WTC11 (cell line): ENCODE measurements at regions not wholly inside any gene's neighbourhood (a gene's known extent, or its start where the extent isn't known, plus 50 kb on each side); places are given as distances from the start of the nearest gene placed in this dataset.

Experiments used
- ATAC-seq: fragments of 200-7000 bp; cut with Tn5 transposase; 2 replicates; pipeline ENCODE4 v1.10.0; 2021; ENCODE audit warnings: mild to moderate bottlenecking, moderate library complexity
- CTCF ChIA-PET: fragments of 300-600 bp; sonication (Branson Sonifier 250); formaldehyde crosslinking; loops from one replicate; lab custom pipeline; 2021; ENCODE audit warnings: antibody characterized with exemption; lab: Charles Lee
- POLR2A ChIA-PET: fragments of 350-600 bp; sonication (Branson Sonifier 250); formaldehyde crosslinking; loops from one replicate; lab custom pipeline; 2021; ENCODE audit warnings: antibody characterized with exemption; lab: Charles Lee
- DNase-seq: peaks from one replicate; pipeline ENCODE4 v3.0.0; 2021; ENCODE audit warnings: low spot score
- H3K27ac Mint-ChIP-seq: 2 replicates; pipeline ENCODE4 v1.8.0; 2021; ENCODE audit warnings: mixed read lengths
- H3K27me3 Mint-ChIP-seq: 2 replicates; pipeline ENCODE4 v1.8.0; 2021; ENCODE audit warnings: low read depth, mild to moderate bottlenecking, moderate library complexity, mixed read lengths
- H3K36me3 Mint-ChIP-seq: 2 replicates; pipeline ENCODE4 v1.8.0; 2021; ENCODE audit warnings: mixed read lengths
- H3K4me1 Mint-ChIP-seq: 2 replicates; pipeline ENCODE4 v1.8.0; 2022; ENCODE audit warnings: mixed read lengths
- H3K4me3 Mint-ChIP-seq: 2 replicates; pipeline ENCODE4 v1.8.0; 2021; ENCODE audit warnings: mild to moderate bottlenecking, moderate library complexity, mixed read lengths
- H3K9me3 Mint-ChIP-seq: 2 replicates; pipeline ENCODE4 v1.8.0; 2021; ENCODE audit warnings: mixed read lengths
- ARID4B ChIP-seq: sonication (generic); formaldehyde crosslinking; IDR thresholded peaks from 2 replicates; pipeline ENCODE4 v1.8.0; 2023; ENCODE audit warnings: missing genetic modification reagents, mild to moderate bottlenecking, borderline replicate concordance
- ATF2 ChIP-seq: sonication (generic); formaldehyde crosslinking; IDR thresholded peaks from 2 replicates; pipeline ENCODE4 v1.8.1; 2022; ENCODE audit warnings: low read depth, missing genetic modification reagents, borderline replicate concordance
- CTCF ChIP-seq: fragments of 200-600 bp; IDR thresholded peaks from 2 replicates; pipeline ENCODE4 v1.8.0; 2022; ENCODE audit warnings: antibody characterized with exemption
- ELF4 ChIP-seq: sonication (generic); formaldehyde crosslinking; IDR thresholded peaks from 2 replicates; pipeline ENCODE4 v1.8.1; 2022; ENCODE audit warnings: low read depth, mild to moderate bottlenecking, moderate library complexity, missing genetic modification reagents
- ESRRA ChIP-seq: sonication (generic); formaldehyde crosslinking; IDR thresholded peaks from 2 replicates; pipeline ENCODE4 v1.8.1; 2022; ENCODE audit warnings: mild to moderate bottlenecking, missing genetic modification reagents, borderline replicate concordance
- FOXP1 ChIP-seq: sonication (generic); formaldehyde crosslinking; IDR thresholded peaks from 2 replicates; pipeline ENCODE4 v1.8.0; 2022; ENCODE audit warnings: missing genetic modification reagents, mild to moderate bottlenecking, moderate library complexity, borderline replicate concordance
- GRHL2 ChIP-seq: fragments of 250-450 bp; sonication (Bioruptor Pico); IDR thresholded peaks from 2 replicates; pipeline ENCODE4 v1.8.0; 2022; ENCODE audit warnings: mild to moderate bottlenecking, moderate library complexity; ENCODE audit not compliant: insufficient replicate concordance, severe bottlenecking
- JAZF1 ChIP-seq: fragments of 250-450 bp; sonication (Bioruptor Pico); IDR thresholded peaks from 2 replicates; pipeline ENCODE4 v1.9.0; 2021; ENCODE audit warnings: moderate library complexity, mild to moderate bottlenecking, inconsistent platforms
- NFE2L1 ChIP-seq: sonication (generic); formaldehyde crosslinking; IDR thresholded peaks from 2 replicates; pipeline ENCODE4 v1.8.1; 2023; ENCODE audit warnings: missing genetic modification reagents
- NFYB ChIP-seq: sonication (generic); formaldehyde crosslinking; conservative IDR thresholded peaks from 2 replicates; pipeline ENCODE4 v1.8.0; 2022; ENCODE audit warnings: low read depth, missing genetic modification reagents
- NR1H2 ChIP-seq: sonication (generic); formaldehyde crosslinking; IDR thresholded peaks from 2 replicates; pipeline ENCODE4 v1.9.0; 2021; ENCODE audit warnings: mild to moderate bottlenecking, moderate library complexity, missing genetic modification reagents
- RELA ChIP-seq: sonication (generic); formaldehyde crosslinking; IDR thresholded peaks from 2 replicates; pipeline ENCODE4 v1.8.1; 2022; ENCODE audit warnings: missing genetic modification reagents, mild to moderate bottlenecking, borderline replicate concordance
- SMAD3 ChIP-seq: sonication (generic); formaldehyde crosslinking; IDR thresholded peaks from 2 replicates; pipeline ENCODE4 v1.8.0; 2022; ENCODE audit warnings: missing genetic modification reagents, mild to moderate bottlenecking, borderline replicate concordance
- TCF7 ChIP-seq: sonication (generic); formaldehyde crosslinking; IDR thresholded peaks from 2 replicates; pipeline ENCODE4 v1.8.0; 2022; ENCODE audit warnings: mild to moderate bottlenecking, low read depth, missing genetic modification reagents, moderate library complexity
- TEAD4 ChIP-seq: sonication (generic); formaldehyde crosslinking; IDR thresholded peaks from 2 replicates; pipeline ENCODE4 v1.8.0; 2022; ENCODE audit warnings: mild to moderate bottlenecking, missing genetic modification reagents
- ZBTB43 ChIP-seq: sonication (generic); formaldehyde crosslinking; IDR thresholded peaks from 2 replicates; pipeline ENCODE4 v1.8.1; 2023; ENCODE audit warnings: mild to moderate bottlenecking, missing genetic modification reagents
- ZNF281 ChIP-seq: sonication (generic); formaldehyde crosslinking; IDR thresholded peaks from 2 replicates; pipeline ENCODE4 v1.8.0; 2023; ENCODE audit warnings: mild to moderate bottlenecking, missing genetic modification reagents
- ZNF396 ChIP-seq: fragments of 250-450 bp; sonication (Bioruptor Pico); IDR thresholded peaks from 2 replicates; pipeline ENCODE4 v1.8.0; 2021; ENCODE audit warnings: mild to moderate bottlenecking, moderate library complexity, borderline replicate concordance
- ZNF423 ChIP-seq: fragments of 250-450 bp; sonication (Bioruptor Pico); IDR thresholded peaks from 2 replicates; pipeline ENCODE4 v2.1.2; 2022; ENCODE audit warnings: mild to moderate bottlenecking, moderate library complexity

- TF ChIP-seq ARID4B (no peak), ATF2 (CRISPR knock-in tag) (no peak), ZNF281 (CRISPR knock-in tag) (no peak)
- TF ChIP-seq, all 79 proteins: peak for 0
Observed at GRCh38 chr4:58649226-58649625, 1539.0 kb upstream of the IGFBP7 start (continued).

GRCh38 chr4:58646126-58646525 is 1535.9 kb upstream of the IGFBP7 start:
- ATAC-seq (no peak), DNase-seq (no peak)
- ChIA-PET CTCF (no interaction called here), POLR2A (no interaction called here)
- Mint-ChIP-seq H3K27ac (no peak overlapping the region), H3K36me3 (no peaks in the 10 kb centered on the region), H3K27me3 (no peaks in the 10 kb centered on the region), H3K4me1 (no peaks in the 10 kb centered on the region), H3K4me3 (no peak overlapping the region), H3K9me3 (peaks cover 8% of the 10 kb centered on the region)
- no peak for TF ChIP-seq FOXP1 (CRISPR knock-in tag)

- no peak overlapping the region for H3K4me3 Mint-ChIP-seq
- H3K27me3 Mint-ChIP-seq, result no peaks in the 10 kb centered on the region
- ChIA-PET CTCF (no interaction called here), POLR2A (no interaction called here)
- peaks cover 11% of the 10 kb centered on the region for H3K9me3 Mint-ChIP-seq
- no peaks in the 10 kb centered on the region for H3K36me3 Mint-ChIP-seq
- H3K4me1 Mint-ChIP-seq, result peaks cover 5% of the 10 kb centered on the region
- H3K27ac Mint-ChIP-seq, result no peak overlapping the region
- DNase-seq (no peak), ATAC-seq (no peak)
- TF ChIP-seq ESRRA (CRISPR knock-in tag), result no peak
- no peak for TF ChIP-seq ZNF396
- TF ChIP-seq NFYB, result no peak
- TF ChIP-seq TEAD4, result no peak
- no peak for TF ChIP-seq ELF4
- no peak for TF ChIP-seq TCF7 (CRISPR knock-in tag)
- no peak for TF ChIP-seq ZNF423 (CRISPR knock-in tag)
- TF ChIP-seq JAZF1, result no peak
- no peak for TF ChIP-seq CTCF
- TF ChIP-seq RELA (CRISPR knock-in tag), result no peak
- TF ChIP-seq GRHL2, result no peak
- no peak for TF ChIP-seq NR1H2 (CRISPR knock-in tag)
- TF ChIP-seq ZBTB43 (CRISPR knock-in tag), result no peak
- no peak for TF ChIP-seq SMAD3
- no peak for TF ChIP-seq NFE2L1 (CRISPR knock-in tag)
Observed at GRCh38 chr4:58644549-58644948, 1534.4 kb upstream of the IGFBP7 start.
